GM23338 (cell line): ENCODE measurements at regions not wholly inside any gene's neighbourhood (a gene's known extent, or its start where the extent isn't known, plus 50 kb on each side); places are given as distances from the start of the nearest gene placed in this dataset.

Experiments
- ATAC-seq: fragments of 200-7000 bp; cut with Tn5 transposase; 3 replicates; pipeline ENCODE4 v1.9.1; 2020
- DNase-seq: peaks from one replicate; pipeline ENCODE4 v3.0.0-alpha.2; 2015; ENCODE audit warnings: low spot score
- H2AFZ ChIP-seq: fragments of 200-600 bp; sonication (generic); 2 replicates; pipeline ENCODE4 v1.8.0; 2016; ENCODE audit warnings: antibody characterized with exemption, mild to moderate bottlenecking, moderate library complexity
- H3F3A ChIP-seq: fragments of 200-600 bp; sonication (generic); replicated peaks from 2 replicates; pipeline ENCODE4 v1.8.0; 2017; ENCODE audit warnings: antibody characterized with exemption, mixed run types, low read depth
- H3K27ac ChIP-seq: fragments of 200-600 bp; sonication (generic); 2 replicates; pipeline ENCODE4 v1.6.1; 2016; ENCODE audit warnings: low read depth
- H3K27me3 ChIP-seq: fragments of 200-600 bp; sonication (generic); 2 replicates; pipeline ENCODE4 v1.8.0; 2016; ENCODE audit warnings: mild to moderate bottlenecking, mixed run types, moderate library complexity; ENCODE audit not compliant: insufficient read depth
- H3K36me3 ChIP-seq: fragments of 200-600 bp; sonication (generic); 2 replicates; pipeline ENCODE4 v1.8.0; 2016; ENCODE audit warnings: mild to moderate bottlenecking; ENCODE audit not compliant: insufficient read depth
- H3K4me1 ChIP-seq: fragments of 200-600 bp; sonication (generic); 2 replicates; pipeline ENCODE4 v1.8.0; 2016; ENCODE audit warnings: mild to moderate bottlenecking, moderate library complexity; ENCODE audit not compliant: insufficient read depth
- H3K4me2 ChIP-seq: fragments of 200-600 bp; sonication (generic); 2 replicates; pipeline ENCODE4 v1.7.1; 2017; ENCODE audit warnings: mixed run types
- H3K4me3 ChIP-seq: fragments of 200-600 bp; sonication (generic); 2 replicates; pipeline ENCODE4 v1.6.1; 2016; ENCODE audit warnings: mixed run types
- H3K79me2 ChIP-seq: fragments of 200-600 bp; sonication (generic); replicated peaks from 2 replicates; pipeline ENCODE4 v1.8.0; 2017; ENCODE audit warnings: mild to moderate bottlenecking; ENCODE audit not compliant: insufficient read depth
- H3K9me2 ChIP-seq: fragments of 200-600 bp; sonication (generic); 2 replicates; pipeline ENCODE4 v1.8.0; 2017; ENCODE audit not compliant: insufficient read depth
- H4K20me1 ChIP-seq: fragments of 200-600 bp; sonication (generic); replicated peaks from 2 replicates; pipeline ENCODE4 v1.8.0; 2017; ENCODE audit warnings: mild to moderate bottlenecking; ENCODE audit not compliant: insufficient read depth
- H3K27ac Mint-ChIP-seq: 2 replicates; pipeline ENCODE4 v1.8.0; 2020; ENCODE audit warnings: inconsistent platforms, mild to moderate bottlenecking, moderate library complexity, mixed read lengths
- H3K27me3 Mint-ChIP-seq: 3 replicates; pipeline ENCODE4 v1.8.0; 2022; ENCODE audit warnings: low read depth, mild to moderate bottlenecking, moderate library complexity, mixed read lengths, inconsistent platforms; ENCODE audit not compliant: insufficient read depth, poor library complexity
- H3K36me3 Mint-ChIP-seq: 3 replicates; pipeline ENCODE4 v1.8.0; 2021; ENCODE audit warnings: low read depth, mild to moderate bottlenecking, inconsistent platforms, moderate library complexity, mixed read lengths
- H3K4me1 Mint-ChIP-seq: 3 replicates; pipeline ENCODE4 v1.8.0; 2020; ENCODE audit warnings: mild to moderate bottlenecking, inconsistent platforms, mixed read lengths
- H3K4me3 Mint-ChIP-seq: 3 replicates; pipeline ENCODE4 v1.8.0; 2021; ENCODE audit warnings: moderate library complexity, mild to moderate bottlenecking, inconsistent platforms, mixed read lengths
- H3K9me3 Mint-ChIP-seq: 3 replicates; pipeline ENCODE4 v1.8.0; 2020; ENCODE audit warnings: moderate library complexity, mild to moderate bottlenecking, inconsistent platforms, mixed read lengths
- CREB1 ChIP-seq: fragments of 250-450 bp; sonication (Bioruptor Pico); IDR thresholded peaks from 2 replicates; pipeline ENCODE4 v1.5.0; 2020; ENCODE audit warnings: low read depth, mild to moderate bottlenecking, moderate library complexity
- EZH2 ChIP-seq: fragments of 200-600 bp; sonication (generic); IDR thresholded peaks from one replicate; pipeline ENCODE4 v1.8.0; 2017; ENCODE audit warnings: antibody characterized with exemption, mild to moderate bottlenecking, low read depth; ENCODE audit not compliant: unreplicated experiment
- EZH2phosphoT487 ChIP-seq: fragments of 200-600 bp; sonication (generic); IDR thresholded peaks from one replicate; pipeline ENCODE4 v1.8.1; 2018; ENCODE audit warnings: antibody characterized with exemption; ENCODE audit not compliant: unreplicated experiment
- JUNB ChIP-seq: IDR thresholded peaks from one replicate; pipeline ENCODE4 v1.6.1; 2016; ENCODE audit warnings: antibody characterized with exemption; ENCODE audit not compliant: unreplicated experiment
- NANOG ChIP-seq: IDR thresholded peaks from 2 replicates; pipeline ENCODE4 v1.6.1; 2016; ENCODE audit warnings: antibody characterized with exemption, borderline replicate concordance
- POLR2AphosphoS5 ChIP-seq: IDR thresholded peaks from 2 replicates; pipeline ENCODE4 v1.6.1; 2016; ENCODE audit warnings: antibody characterized with exemption, low read depth
- STAT1 ChIP-seq: IDR thresholded peaks from one replicate; pipeline ENCODE4 v1.6.1; 2016; ENCODE audit warnings: antibody characterized with exemption; ENCODE audit not compliant: unreplicated experiment
- ZNF114 ChIP-seq: fragments of 250-450 bp; sonication (Bioruptor Pico); IDR thresholded peaks from 2 replicates; pipeline ENCODE4 v1.5.0; 2020; ENCODE audit warnings: mild to moderate bottlenecking, moderate library complexity
- TF ChIP-seq, protein P1 (sequence below): fragments of 250-450 bp; sonication (Bioruptor Pico); IDR thresholded peaks from 2 replicates; pipeline ENCODE4 v1.5.0; 2020; ENCODE audit warnings: mild to moderate bottlenecking, moderate library complexity
- TF ChIP-seq, protein P2 (sequence below): IDR thresholded peaks from 2 replicates; pipeline ENCODE4 v1.6.1; 2016; ENCODE audit warnings: antibody characterized with exemption

DNA sequence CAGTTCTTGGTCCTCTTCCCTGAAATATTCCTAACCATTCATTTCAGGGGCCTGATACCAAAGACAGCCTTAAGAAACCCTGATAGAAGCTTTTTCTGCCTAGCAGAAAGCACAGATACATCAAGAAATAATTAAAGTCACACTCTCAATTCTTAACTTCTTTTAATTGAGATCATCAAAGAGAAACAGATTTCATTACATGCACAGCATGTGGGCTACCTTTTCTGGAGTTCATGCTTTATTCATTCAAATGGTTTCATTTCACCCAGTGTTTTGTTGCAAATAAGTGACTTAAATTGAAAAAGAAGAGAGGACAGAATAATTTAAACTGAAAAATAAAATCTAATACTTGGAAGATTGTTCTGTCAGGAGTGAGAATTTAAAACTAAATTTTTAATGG lies 192.6 kb upstream of the GGTLC1 start (continued):
- TF ChIP-seq, protein P1, sequence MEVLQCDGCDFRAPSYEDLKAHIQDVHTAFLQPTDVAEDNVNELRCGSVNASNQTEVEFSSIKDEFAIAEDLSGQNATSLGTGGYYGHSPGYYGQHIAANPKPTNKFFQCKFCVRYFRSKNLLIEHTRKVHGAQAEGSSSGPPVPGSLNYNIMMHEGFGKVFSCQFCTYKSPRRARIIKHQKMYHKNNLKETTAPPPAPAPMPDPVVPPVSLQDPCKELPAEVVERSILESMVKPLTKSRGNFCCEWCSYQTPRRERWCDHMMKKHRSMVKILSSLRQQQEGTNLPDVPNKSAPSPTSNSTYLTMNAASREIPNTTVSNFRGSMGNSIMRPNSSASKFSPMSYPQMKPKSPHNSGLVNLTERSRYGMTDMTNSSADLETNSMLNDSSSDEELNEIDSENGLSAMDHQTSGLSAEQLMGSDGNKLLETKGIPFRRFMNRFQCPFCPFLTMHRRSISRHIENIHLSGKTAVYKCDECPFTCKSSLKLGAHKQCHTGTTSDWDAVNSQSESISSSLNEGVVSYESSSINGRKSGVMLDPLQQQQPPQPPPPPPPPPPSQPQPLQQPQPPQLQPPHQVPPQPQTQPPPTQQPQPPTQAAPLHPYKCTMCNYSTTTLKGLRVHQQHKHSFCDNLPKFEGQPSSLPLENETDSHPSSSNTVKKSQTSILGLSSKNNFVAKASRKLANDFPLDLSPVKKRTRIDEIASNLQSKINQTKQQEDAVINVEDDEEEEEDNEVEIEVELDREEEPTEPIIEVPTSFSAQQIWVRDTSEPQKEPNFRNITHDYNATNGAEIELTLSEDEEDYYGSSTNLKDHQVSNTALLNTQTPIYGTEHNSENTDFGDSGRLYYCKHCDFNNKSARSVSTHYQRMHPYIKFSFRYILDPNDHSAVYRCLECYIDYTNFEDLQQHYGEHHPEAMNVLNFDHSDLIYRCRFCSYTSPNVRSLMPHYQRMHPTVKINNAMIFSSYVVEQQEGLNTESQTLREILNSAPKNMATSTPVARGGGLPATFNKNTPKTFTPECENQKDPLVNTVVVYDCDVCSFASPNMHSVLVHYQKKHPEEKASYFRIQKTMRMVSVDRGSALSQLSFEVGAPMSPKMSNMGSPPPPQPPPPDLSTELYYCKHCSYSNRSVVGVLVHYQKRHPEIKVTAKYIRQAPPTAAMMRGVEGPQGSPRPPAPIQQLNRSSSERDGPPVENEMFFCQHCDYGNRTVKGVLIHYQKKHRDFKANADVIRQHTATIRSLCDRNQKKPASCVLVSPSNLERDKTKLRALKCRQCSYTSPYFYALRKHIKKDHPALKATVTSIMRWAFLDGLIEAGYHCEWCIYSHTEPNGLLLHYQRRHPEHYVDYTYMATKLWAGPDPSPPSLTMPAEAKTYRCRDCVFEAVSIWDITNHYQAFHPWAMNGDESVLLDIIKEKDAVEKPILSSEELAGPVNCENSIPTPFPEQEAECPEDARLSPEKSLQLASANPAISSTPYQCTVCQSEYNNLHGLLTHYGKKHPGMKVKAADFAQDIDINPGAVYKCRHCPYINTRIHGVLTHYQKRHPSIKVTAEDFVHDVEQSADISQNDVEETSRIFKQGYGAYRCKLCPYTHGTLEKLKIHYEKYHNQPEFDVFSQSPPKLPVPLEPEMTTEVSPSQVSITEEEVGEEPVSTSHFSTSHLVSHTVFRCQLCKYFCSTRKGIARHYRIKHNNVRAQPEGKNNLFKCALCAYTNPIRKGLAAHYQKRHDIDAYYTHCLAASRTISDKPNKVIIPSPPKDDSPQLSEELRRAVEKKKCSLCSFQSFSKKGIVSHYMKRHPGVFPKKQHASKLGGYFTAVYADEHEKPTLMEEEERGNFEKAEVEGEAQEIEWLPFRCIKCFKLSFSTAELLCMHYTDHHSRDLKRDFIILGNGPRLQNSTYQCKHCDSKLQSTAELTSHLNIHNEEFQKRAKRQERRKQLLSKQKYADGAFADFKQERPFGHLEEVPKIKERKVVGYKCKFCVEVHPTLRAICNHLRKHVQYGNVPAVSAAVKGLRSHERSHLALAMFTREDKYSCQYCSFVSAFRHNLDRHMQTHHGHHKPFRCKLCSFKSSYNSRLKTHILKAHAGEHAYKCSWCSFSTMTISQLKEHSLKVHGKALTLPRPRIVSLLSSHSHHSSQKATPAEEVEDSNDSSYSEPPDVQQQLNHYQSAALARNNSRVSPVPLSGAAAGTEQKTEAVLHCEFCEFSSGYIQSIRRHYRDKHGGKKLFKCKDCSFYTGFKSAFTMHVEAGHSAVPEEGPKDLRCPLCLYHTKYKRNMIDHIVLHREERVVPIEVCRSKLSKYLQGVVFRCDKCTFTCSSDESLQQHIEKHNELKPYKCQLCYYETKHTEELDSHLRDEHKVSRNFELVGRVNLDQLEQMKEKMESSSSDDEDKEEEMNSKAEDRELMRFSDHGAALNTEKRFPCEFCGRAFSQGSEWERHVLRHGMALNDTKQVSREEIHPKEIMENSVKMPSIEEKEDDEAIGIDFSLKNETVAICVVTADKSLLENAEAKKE (CRISPR knock-in tag) = no peak
- TF ChIP-seq EZH2phosphoT487 (no peak), NANOG (no peak), CREB1 (CRISPR knock-in tag) (no peak)

DNA sequence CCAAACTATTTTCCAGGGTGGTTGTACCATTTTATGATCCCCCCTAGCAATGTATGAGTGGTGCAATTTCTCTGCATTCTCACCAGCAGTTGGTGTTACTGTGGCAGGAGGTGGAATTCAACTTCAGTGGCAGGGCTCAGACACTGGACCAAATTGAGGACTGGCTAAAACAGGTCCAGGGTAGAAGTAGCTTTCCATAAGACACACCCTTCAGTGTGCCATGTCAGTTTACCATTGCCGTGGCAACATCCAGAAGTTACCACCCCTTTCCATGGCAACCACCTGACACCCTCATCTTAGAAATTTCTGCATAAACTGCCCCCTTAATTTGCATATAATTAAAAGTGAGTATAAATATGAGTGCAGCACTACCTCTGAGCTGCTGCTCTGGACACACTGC lies 180.7 kb upstream of the GGTLC1 start:
- H3K27me3 ChIP-seq = no peaks in the 10 kb centered on the region
- no peaks in the 10 kb centered on the region for H4K20me1 ChIP-seq
- ATAC-seq = no peak
- no peak for DNase-seq
- H2AFZ ChIP-seq = no peak overlapping the region
- Mint-ChIP-seq H3K27ac (no peak overlapping the region), H3K4me3 (no peak overlapping the region), H3K36me3 (peaks cover 6% of the 10 kb centered on the region; the same call in 2 of the 3 replicates), H3K9me3 (peaks cover 20% of the 10 kb centered on the region), H3K4me1 (peaks cover 24% of the 10 kb centered on the region), H3K27me3 (peaks cover 4% of the 10 kb centered on the region)
- no peak overlapping the region for H3K27ac ChIP-seq
- H3K9me2 ChIP-seq = peaks cover 9% of the 10 kb centered on the region; the same call in 1 of the 2 replicates
- no peak overlapping the region for H3K4me2 ChIP-seq
- no peaks in the 10 kb centered on the region for H3K79me2 ChIP-seq
- H3K36me3 ChIP-seq = no peaks in the 10 kb centered on the region; the same call in 1 of the 2 replicates
- no peak overlapping the region for H3K4me3 ChIP-seq
- no peaks in the 10 kb centered on the region for H3F3A ChIP-seq
- H3K4me1 ChIP-seq = peaks cover 7% of the 10 kb centered on the region; the same call in 1 of the 2 replicates
- TF ChIP-seq JUNB = no peak
- TF ChIP-seq ZNF114 (CRISPR knock-in tag) = no peak
- TF ChIP-seq POLR2AphosphoS5 = no peak
- TF ChIP-seq STAT1 = no peak
- TF ChIP-seq, protein P2, sequence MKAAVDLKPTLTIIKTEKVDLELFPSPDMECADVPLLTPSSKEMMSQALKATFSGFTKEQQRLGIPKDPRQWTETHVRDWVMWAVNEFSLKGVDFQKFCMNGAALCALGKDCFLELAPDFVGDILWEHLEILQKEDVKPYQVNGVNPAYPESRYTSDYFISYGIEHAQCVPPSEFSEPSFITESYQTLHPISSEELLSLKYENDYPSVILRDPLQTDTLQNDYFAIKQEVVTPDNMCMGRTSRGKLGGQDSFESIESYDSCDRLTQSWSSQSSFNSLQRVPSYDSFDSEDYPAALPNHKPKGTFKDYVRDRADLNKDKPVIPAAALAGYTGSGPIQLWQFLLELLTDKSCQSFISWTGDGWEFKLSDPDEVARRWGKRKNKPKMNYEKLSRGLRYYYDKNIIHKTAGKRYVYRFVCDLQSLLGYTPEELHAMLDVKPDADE = no peak
- TF ChIP-seq NANOG = no peak
- TF ChIP-seq EZH2 = no peak
- TF ChIP-seq, protein P1 (CRISPR knock-in tag) = no peak
- no peak for TF ChIP-seq CREB1 (CRISPR knock-in tag)
